Breast epithelium (tissue), 4 donors: ENCODE measurements at regions not wholly inside any gene's neighbourhood (a gene's known extent, or its start where the extent isn't known, plus 50 kb on each side); places are given as distances from the start of the nearest gene placed in this dataset.

Source experiments
- DNase-seq, 2 donors: peaks; one replicate each; pipeline ENCODE4 v3.0.0-alpha.2; 2019; ENCODE audit warnings: low spot score in 2 of 2
- H3K27ac ChIP-seq, 2 donors: fragments of 200-600 bp; sonication (generic) in 1 of 2; one replicate each; pipeline ENCODE4 v1.5.1; 2016 to 2019; ENCODE audit warnings: mild to moderate bottlenecking in 1 of 2
- H3K27me3 ChIP-seq, 2 donors: fragments of 200-600 bp; sonication (generic) in 1 of 2; one replicate each; pipeline versions ENCODE4 v1.5.1 to v1.6.0; 2017 to 2019; ENCODE audit warnings: control low read depth in 1 of 2, mild to moderate bottlenecking in 1 of 2
- H3K36me3 ChIP-seq: fragments of 200-600 bp; one replicate; pipeline ENCODE4 v1.5.1; 2019
- H3K4me1 ChIP-seq, 2 donors: fragments of 200-600 bp; sonication (generic); one replicate each; pipeline ENCODE4 v1.5.1; 2016 to 2019; ENCODE audit warnings: control low read depth in 1 of 2
- H3K4me3 ChIP-seq, 3 donors: fragments of 200-600 bp; sonication (generic); 1 replicate in 2 of 3; 2 replicates in 1 of 3; pipeline ENCODE4 v1.5.1; 2016 to 2019; ENCODE audit warnings: mild to moderate bottlenecking in 3 of 3, moderate library complexity in 2 of 3
- H3K9me3 ChIP-seq, 2 donors: fragments of 200-600 bp; sonication (generic) in 1 of 2; one replicate each; pipeline ENCODE4 v1.5.1; 2016 to 2019; ENCODE audit warnings: control low read depth in 1 of 2
- CTCF ChIP-seq, 3 donors: fragments of 450-650 bp; IDR thresholded peaks; one replicate each; pipeline ENCODE4 v1.5.1; 2016 to 2017; ENCODE audit warnings: antibody characterized with exemption in 3 of 3, mild to moderate bottlenecking in 3 of 3, moderate library complexity in 3 of 3
- POLR2A ChIP-seq: fragments of 450-650 bp; IDR thresholded peaks from one replicate; pipeline ENCODE4 v1.6.1; 2016; ENCODE audit warnings: antibody characterized with exemption, mild to moderate bottlenecking, moderate library complexity
- POLR2AphosphoS5 ChIP-seq, 3 donors: sonication (generic); formaldehyde crosslinking; IDR thresholded peaks; one replicate each; pipeline ENCODE4 v1.6.1; 2017; ENCODE audit warnings: antibody characterized with exemption in 3 of 3
- intact Hi-C: fragments of 100-400 bp; cut with DNase I; formaldehyde crosslinking; loops from one replicate; pipeline ENCODE4 v1.15.1; 2023; ENCODE audit warnings: low total_unique reads

- DNase-seq = no peak
These were observed 50.8 kb upstream of the POFUT2 start for GRCh38 chr21:45338311-45339017.

GRCh38 chr21:45339421-45340402 lies 52.0 kb upstream of the POFUT2 start:
- intact Hi-C loops = no loop called here
- no peak for DNase-seq

More at GRCh38 chr21:45338311-45339017, 50.8 kb upstream of the POFUT2 start:
- no peak overlapping the region for H3K4me3 ChIP-seq
- no peak for TF ChIP-seq POLR2A
- no peak for TF ChIP-seq POLR2AphosphoS5 (IDR thresholded peaks at IDR 0.05)
- no peaks in the 10 kb centered on the region for H3K9me3 ChIP-seq
- no peaks in the 10 kb centered on the region for H3K27me3 ChIP-seq
- no peak overlapping the region for H3K27ac ChIP-seq
- no peaks in the 10 kb centered on the region for H3K36me3 ChIP-seq
- intact Hi-C loops = no loop called here
- H3K4me1 ChIP-seq = no peaks in the 10 kb centered on the region

GRCh38 chr21:45340515-45340914 lies 52.8 kb upstream of the POFUT2 start:
- no peaks in the 10 kb centered on the region for H3K9me3 ChIP-seq
- intact Hi-C loops = no loop called here
- no peaks in the 10 kb centered on the region for H3K27me3 ChIP-seq
- H3K4me3 ChIP-seq = no peak overlapping the region
- DNase-seq = no peak
- H3K36me3 ChIP-seq = no peaks in the 10 kb centered on the region
- H3K4me1 ChIP-seq = no peaks in the 10 kb centered on the region
- H3K27ac ChIP-seq = no peak overlapping the region
- TF ChIP-seq POLR2A = no peak

More at GRCh38 chr21:45339421-45340402, 52.0 kb upstream of the POFUT2 start:
- no peaks in the 10 kb centered on the region for H3K27me3 ChIP-seq
- H3K4me3 ChIP-seq = no peak overlapping the region
- TF ChIP-seq POLR2A (no peak), CTCF (IDR thresholded peaks at IDR 0.05) (no peak), POLR2AphosphoS5 (IDR thresholded peaks at IDR 0.05) (no peak)
- no peaks in the 10 kb centered on the region for H3K9me3 ChIP-seq
- no peak overlapping the region for H3K27ac ChIP-seq
- no peaks in the 10 kb centered on the region for H3K4me1 ChIP-seq
- H3K36me3 ChIP-seq = no peaks in the 10 kb centered on the region

GRCh38 chr21:45341261-45341660 lies 53.6 kb upstream of the POFUT2 start:
- Histone ChIP-seq H3K36me3 (no peaks in the 10 kb centered on the region), H3K27ac (no peak overlapping the region), H3K9me3 (no peaks in the 10 kb centered on the region), H3K27me3 (no peaks in the 10 kb centered on the region), H3K4me3 (no peak overlapping the region), H3K4me1 (no peaks in the 10 kb centered on the region)
- no peak for DNase-seq
- intact Hi-C loops = no loop called here
- TF ChIP-seq CTCF (IDR thresholded peaks at IDR 0.05) = no peak
- no peak for TF ChIP-seq POLR2A
- TF ChIP-seq POLR2AphosphoS5 (IDR thresholded peaks at IDR 0.05) = no peak

GRCh38 chr21:45341779-45342178 lies 54.1 kb upstream of the POFUT2 start:
- intact Hi-C loops = no loop called here
- Histone ChIP-seq H3K36me3 (no peaks in the 10 kb centered on the region), H3K27ac (no peak overlapping the region), H3K9me3 (no peaks in the 10 kb centered on the region), H3K4me3 (no peak overlapping the region), H3K27me3 (no peaks in the 10 kb centered on the region), H3K4me1 (no peaks in the 10 kb centered on the region)
- no peak for DNase-seq
- TF ChIP-seq POLR2A (no peak), CTCF (IDR thresholded peaks at IDR 0.05) (no peak), POLR2AphosphoS5 (IDR thresholded peaks at IDR 0.05) (no peak)

GRCh38 chr21:45343891-45344290 lies 56.2 kb upstream of the POFUT2 start:
- no peaks in the 10 kb centered on the region for H3K4me1 ChIP-seq
- H3K27me3 ChIP-seq = peaks cover 0 to 7% of the 10 kb centered on the region in 2 donors
- intact Hi-C loops = no loop called here
- H3K36me3 ChIP-seq = no peaks in the 10 kb centered on the region
- TF ChIP-seq POLR2AphosphoS5 (IDR thresholded peaks at IDR 0.05) (no peak), CTCF (IDR thresholded peaks at IDR 0.05) (no peak), POLR2A (no peak)
- no peak overlapping the region for H3K27ac ChIP-seq
- no peaks in the 10 kb centered on the region for H3K9me3 ChIP-seq
- no peak overlapping the region for H3K4me3 ChIP-seq
- no peak for DNase-seq
